A673 (cell line): ENCODE measurements at regions not wholly inside any gene's neighbourhood (a gene's known extent, or its start where the extent isn't known, plus 50 kb on each side); places are given as distances from the start of the nearest gene placed in this dataset.

ENCODE experiments used
- BruUV-seq: library from RNA; stranded (reverse); fragments of 400-500 nt; replicated peaks from 2 replicates; lab custom pipeline; 2021; lab: Mats Ljungman, UMichigan
- CTCF ChIA-PET: fragments of 300-600 bp; sonication (Branson Sonifier 250); formaldehyde crosslinking; loops from one replicate; lab custom pipeline; 2022; ENCODE audit warnings: antibody characterized with exemption; lab: Charles Lee
- POLR2A ChIA-PET: fragments of 300-600 bp; sonication (Branson Sonifier 250); formaldehyde crosslinking; loops from one replicate; lab custom pipeline; 2022; ENCODE audit warnings: antibody characterized with exemption; ENCODE audit not compliant: low non-redundant PET; lab: Charles Lee
- DNase-seq: peaks from one replicate; pipeline ENCODE4 v3.0.0-alpha.2; 2015; ENCODE audit warnings: low spot score
- H3K27ac ChIP-seq: fragments of 200-600 bp; sonication (generic); 2 replicates; pipeline ENCODE4 v1.5.1; 2016; ENCODE audit warnings: mixed run types, low read depth, mild to moderate bottlenecking, mixed read lengths, antibody characterized with exemption, low read length; ENCODE audit not compliant: poor library complexity, severe bottlenecking
- H3K27me3 ChIP-seq: fragments of 200-600 bp; sonication (generic); replicated peaks from 2 replicates; pipeline ENCODE4 v1.6.1; 2017; ENCODE audit warnings: mixed run types, low read depth, mild to moderate bottlenecking, mixed read lengths, antibody characterized with exemption, low read length; ENCODE audit not compliant: insufficient read depth, poor library complexity
- H3K36me3 ChIP-seq: fragments of 200-600 bp; sonication (generic); 2 replicates; pipeline ENCODE4 v1.6.1; 2016; ENCODE audit warnings: mixed run types, mild to moderate bottlenecking, mixed read lengths, antibody characterized with exemption, low read length; ENCODE audit not compliant: insufficient read depth, poor library complexity, severe bottlenecking
- H3K4me1 ChIP-seq: fragments of 200-600 bp; sonication (generic); 2 replicates; pipeline ENCODE4 v1.6.1; 2017; ENCODE audit warnings: mixed run types, mild to moderate bottlenecking, mixed read lengths, antibody characterized with exemption, low read length; ENCODE audit not compliant: insufficient read depth, poor library complexity, severe bottlenecking
- H3K4me3 ChIP-seq: fragments of 200-600 bp; sonication (generic); 2 replicates; pipeline ENCODE4 v1.5.1; 2016; ENCODE audit warnings: low read depth, mixed run types, mild to moderate bottlenecking, mixed read lengths, low read length; ENCODE audit not compliant: poor library complexity, severe bottlenecking
- H3K9me3 ChIP-seq: fragments of 200-600 bp; sonication (generic); 2 replicates; pipeline ENCODE4 v1.6.1; 2016; ENCODE audit warnings: mixed run types, low read depth, mild to moderate bottlenecking, mixed read lengths, antibody characterized with exemption, low read length; ENCODE audit not compliant: poor library complexity, severe bottlenecking
- EZH2 ChIP-seq: fragments of 200-600 bp; sonication (generic); IDR thresholded peaks from 2 replicates; pipeline ENCODE4 v1.6.1; 2017; ENCODE audit warnings: borderline replicate concordance, low read depth, mild to moderate bottlenecking, mixed read lengths, antibody characterized with exemption, low read length; ENCODE audit not compliant: poor library complexity, severe bottlenecking
- intact Hi-C: fragments of 100-400 bp; cut with micrococcal nuclease; formaldehyde crosslinking; loops from one replicate; pipeline ENCODE4 v1.10.0; 2022; ENCODE audit not compliant: unreplicated experiment
- TF ChIP-seq, protein P1 (sequence below): fragments of 300-800, 200-600 bp; sonication (generic); conservative IDR thresholded peaks from 2 replicates; pipeline ENCODE4 v1.5.1; 2017; ENCODE audit warnings: low read depth, mild to moderate bottlenecking, antibody characterized with exemption, low read length, moderate library complexity, mixed read lengths

DNA sequence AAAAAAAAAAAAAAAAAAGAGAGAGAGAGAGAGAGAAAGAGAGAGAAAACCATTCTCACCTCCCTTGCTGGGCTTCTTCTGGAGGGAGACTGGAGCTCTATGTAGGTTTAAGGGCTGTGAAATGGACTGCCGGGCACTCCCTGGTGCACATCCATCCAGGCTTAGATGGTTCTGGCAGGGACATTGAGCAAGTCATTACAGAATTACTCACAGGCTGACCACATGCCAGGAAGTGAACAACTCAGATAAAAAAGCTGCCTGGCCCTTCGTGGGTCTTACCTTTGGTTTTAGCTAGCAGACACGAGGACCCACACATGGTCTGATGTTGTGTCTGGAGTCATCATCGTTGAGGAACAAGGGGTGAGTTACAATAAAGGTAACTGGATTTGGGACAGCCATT, 847.4 kb upstream of the EEF2KMT start:
- DNase-seq, result no peak
- Histone ChIP-seq H3K27me3 (no peaks in the 10 kb centered on the region), H3K36me3 (no peaks in the 10 kb centered on the region), H3K4me3 (no peak overlapping the region), H3K4me1 (no peaks in the 10 kb centered on the region), H3K9me3 (peaks cover 12% of the 10 kb centered on the region), H3K27ac (no peak overlapping the region)
- intact Hi-C loops, result no loop called here
- TF ChIP-seq, protein P1, sequence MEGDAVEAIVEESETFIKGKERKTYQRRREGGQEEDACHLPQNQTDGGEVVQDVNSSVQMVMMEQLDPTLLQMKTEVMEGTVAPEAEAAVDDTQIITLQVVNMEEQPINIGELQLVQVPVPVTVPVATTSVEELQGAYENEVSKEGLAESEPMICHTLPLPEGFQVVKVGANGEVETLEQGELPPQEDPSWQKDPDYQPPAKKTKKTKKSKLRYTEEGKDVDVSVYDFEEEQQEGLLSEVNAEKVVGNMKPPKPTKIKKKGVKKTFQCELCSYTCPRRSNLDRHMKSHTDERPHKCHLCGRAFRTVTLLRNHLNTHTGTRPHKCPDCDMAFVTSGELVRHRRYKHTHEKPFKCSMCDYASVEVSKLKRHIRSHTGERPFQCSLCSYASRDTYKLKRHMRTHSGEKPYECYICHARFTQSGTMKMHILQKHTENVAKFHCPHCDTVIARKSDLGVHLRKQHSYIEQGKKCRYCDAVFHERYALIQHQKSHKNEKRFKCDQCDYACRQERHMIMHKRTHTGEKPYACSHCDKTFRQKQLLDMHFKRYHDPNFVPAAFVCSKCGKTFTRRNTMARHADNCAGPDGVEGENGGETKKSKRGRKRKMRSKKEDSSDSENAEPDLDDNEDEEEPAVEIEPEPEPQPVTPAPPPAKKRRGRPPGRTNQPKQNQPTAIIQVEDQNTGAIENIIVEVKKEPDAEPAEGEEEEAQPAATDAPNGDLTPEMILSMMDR, result no peak
- TF ChIP-seq EZH2, result no peak
- POLR2A ChIA-PET, result no interaction called here
- no TSS peak for BruUV-seq
- CTCF ChIA-PET, result no interaction called here

DNA sequence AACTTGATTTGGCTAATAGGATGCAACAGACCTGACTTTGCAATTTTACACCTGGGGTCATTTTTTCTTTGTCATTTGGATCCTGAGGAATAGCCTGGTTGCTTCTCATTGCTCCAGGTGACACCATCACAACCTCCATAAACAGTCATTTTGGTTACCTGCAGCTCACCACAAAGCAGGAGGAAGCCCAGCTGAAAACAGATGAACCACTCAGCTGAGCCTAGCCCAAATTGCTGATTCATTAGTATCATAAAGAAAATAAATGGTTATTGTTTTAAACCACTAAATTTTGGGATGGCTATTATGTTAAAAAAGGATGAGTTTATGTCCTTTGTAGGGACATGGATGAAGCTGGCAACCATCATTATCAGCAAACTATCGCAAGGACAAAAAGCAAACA, 841.0 kb upstream of the EEF2KMT start:
- Histone ChIP-seq H3K36me3 (no peaks in the 10 kb centered on the region), H3K4me3 (no peak overlapping the region), H3K27ac (no peak overlapping the region), H3K4me1 (no peaks in the 10 kb centered on the region), H3K27me3 (no peaks in the 10 kb centered on the region), H3K9me3 (peaks cover 19% of the 10 kb centered on the region)
- TF ChIP-seq EZH2, result no peak
- TF ChIP-seq, protein P1, result no peak
- BruUV-seq, result no TSS peak
- POLR2A ChIA-PET, result no interaction called here
- CTCF ChIA-PET, result no interaction called here
- DNase-seq, result no peak
- intact Hi-C loops, result no loop called here

DNA sequence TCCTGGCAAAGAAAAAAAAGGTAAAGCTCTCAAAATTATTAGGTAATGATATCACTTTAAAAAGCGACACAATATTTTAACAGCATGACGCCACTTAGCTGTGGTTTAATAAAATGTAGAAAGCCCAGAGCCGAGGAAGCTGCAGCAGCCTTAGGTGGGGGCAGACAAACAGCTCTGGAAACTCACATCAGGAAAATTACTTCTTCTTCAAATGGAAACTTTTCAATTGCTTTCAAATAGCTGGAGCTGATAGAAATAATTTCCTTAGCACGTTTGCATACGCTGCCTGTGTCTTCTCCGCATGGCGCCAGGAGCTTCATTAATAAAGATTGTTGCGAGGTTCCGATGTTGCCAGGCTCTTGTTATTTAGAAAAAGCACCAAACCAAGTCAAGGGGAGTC, 835.3 kb upstream of the EEF2KMT start:
- DNase-seq, result peak; percentile 39
- no peak overlapping the region for H3K27ac ChIP-seq
- BruUV-seq, result no TSS peak
- H3K4me1 ChIP-seq, result no peaks in the 10 kb centered on the region
- ChIA-PET CTCF (no interaction called here), POLR2A (interaction anchor here (0.6 kb wide), 1 partner anchor 67 kb away, joined by 13 read pairs; no protein-coding TSS in a partner anchor)
- H3K27me3 ChIP-seq, result no peaks in the 10 kb centered on the region
- no peak overlapping the region for H3K4me3 ChIP-seq
- intact Hi-C loops, result no loop called here
- no peaks in the 10 kb centered on the region for H3K36me3 ChIP-seq
- TF ChIP-seq, protein P1, result no peak
- no peak for TF ChIP-seq EZH2
- H3K9me3 ChIP-seq, result peaks cover under 1% of the 10 kb centered on the region
